Colonic mucosa (tissue), 4 donors: ENCODE measurements at regions not wholly inside any gene's neighbourhood (a gene's known extent, or its start where the extent isn't known, plus 50 kb on each side); places are given as distances from the start of the nearest gene placed in this dataset.
A peak's percentile ranks its signal among the peaks of the same experiment; 100 is the strongest.

Source experiments
- DNase-seq: peaks from one replicate; pipeline ENCODE4 v3.0.0-alpha.2; 2020
- H3K27ac ChIP-seq: fragments of 200-600 bp; one replicate; pipeline ENCODE4 v1.8.0; 2021
- H3K27me3 ChIP-seq: fragments of 200-600 bp; one replicate; pipeline ENCODE4 v1.8.0; 2021
- H3K36me3 ChIP-seq: fragments of 200-600 bp; one replicate; pipeline ENCODE4 v1.8.0; 2021
- H3K4me1 ChIP-seq: fragments of 200-600 bp; one replicate; pipeline ENCODE4 v1.8.0; 2021; ENCODE audit warnings: mild to moderate bottlenecking
- H3K4me3 ChIP-seq: fragments of 200-600 bp; one replicate; pipeline ENCODE4 v1.8.0; 2021
- H3K9ac ChIP-seq, 2 donors: one replicate each; pipeline ENCODE4 v1.7.0; 2013; ENCODE audit warnings: control low read depth in 2 of 2, low read depth in 2 of 2, low read length in 2 of 2
- H3K9me3 ChIP-seq: fragments of 200-600 bp; one replicate; pipeline ENCODE4 v1.8.0; 2021
- CTCF ChIP-seq: fragments of 200-600 bp; IDR thresholded peaks from one replicate; pipeline ENCODE4 v1.8.0; 2022; ENCODE audit warnings: antibody characterized with exemption, mild to moderate bottlenecking
- intact Hi-C: fragments of 100-400 bp; cut with DNase I; formaldehyde crosslinking; loops from one replicate; pipeline ENCODE4 v1.14.1; 2022
- donor health status: healthy.
- donor health status: DM: no; HTN: no; CAD: no.
- donor health status: DM: no; HTN: no; CAD: no.

GRCh38 chr21:35254006-35254764 lies 205.1 kb upstream of the RUNX1 start:
- Histone ChIP-seq H3K36me3 (no peaks in the 10 kb centered on the region), H3K27ac (no peak overlapping the region), H3K4me1 (peaks cover 5% of the 10 kb centered on the region), H3K9ac (no peak overlapping the region), H3K27me3 (no peaks in the 10 kb centered on the region), H3K9me3 (no peaks in the 10 kb centered on the region), H3K4me3 (no peak overlapping the region)
- intact Hi-C loops = no loop called here
- peak; percentile 46 for DNase-seq
- no peak for TF ChIP-seq CTCF

- Histone ChIP-seq H3K36me3 (no peaks in the 10 kb centered on the region), H3K9ac (no peak overlapping the region), H3K27me3 (no peaks in the 10 kb centered on the region), H3K27ac (no peak overlapping the region), H3K9me3 (no peaks in the 10 kb centered on the region), H3K4me3 (no peak overlapping the region), H3K4me1 (peaks cover 5% of the 10 kb centered on the region)
- DNase-seq = no peak
- TF ChIP-seq CTCF = no peak
- intact Hi-C loops = no loop called here
Observed at GRCh38 chr21:35252831-35253230, 203.7 kb upstream of the RUNX1 start.

GRCh38 chr21:35249636-35250035 lies 200.5 kb upstream of the RUNX1 start:
- H3K4me1 ChIP-seq = no peaks in the 10 kb centered on the region
- H3K27me3 ChIP-seq = no peaks in the 10 kb centered on the region
- no peak for TF ChIP-seq CTCF
- no peaks in the 10 kb centered on the region for H3K9me3 ChIP-seq
- H3K27ac ChIP-seq = no peak overlapping the region
- DNase-seq = no peak
- H3K36me3 ChIP-seq = no peaks in the 10 kb centered on the region
- H3K9ac ChIP-seq = no peak overlapping the region
- intact Hi-C loops = no loop called here
- H3K4me3 ChIP-seq = no peak overlapping the region

- Histone ChIP-seq H3K4me1 (no peaks in the 10 kb centered on the region), H3K27me3 (no peaks in the 10 kb centered on the region), H3K27ac (no peak overlapping the region), H3K9me3 (no peaks in the 10 kb centered on the region), H3K36me3 (no peaks in the 10 kb centered on the region), H3K9ac (no peak overlapping the region), H3K4me3 (no peak overlapping the region)
- intact Hi-C loops = no loop called here
- no peak for TF ChIP-seq CTCF
- DNase-seq = no peak
Observed at GRCh38 chr21:35245879-35246278, 196.8 kb upstream of the RUNX1 start.

DNA sequence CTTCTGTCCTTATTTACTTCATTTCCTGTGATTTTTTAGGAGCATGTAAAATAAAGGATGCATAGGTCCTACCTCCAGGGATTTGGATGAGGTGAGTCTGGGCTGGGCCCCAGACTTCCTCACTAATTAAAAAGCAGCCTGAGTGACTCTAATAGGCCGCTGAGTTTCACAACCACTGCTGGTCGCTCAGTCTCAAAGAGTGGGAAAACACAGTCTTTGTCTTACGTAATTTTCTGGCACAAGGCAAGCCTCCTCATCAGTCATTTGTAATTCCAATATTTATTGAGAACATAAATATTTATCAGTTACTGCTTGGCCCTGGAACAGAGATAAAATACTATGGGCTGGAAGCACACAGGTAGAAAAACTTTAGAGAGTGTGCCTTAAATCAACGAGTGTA lies 195.4 kb upstream of the RUNX1 start:
- no peak overlapping the region for H3K4me3 ChIP-seq
- no peaks in the 10 kb centered on the region for H3K9me3 ChIP-seq
- DNase-seq = no peak
- intact Hi-C loops = no loop called here
- no peaks in the 10 kb centered on the region for H3K4me1 ChIP-seq
- no peak for TF ChIP-seq CTCF
- no peak overlapping the region for H3K9ac ChIP-seq
- no peaks in the 10 kb centered on the region for H3K36me3 ChIP-seq
- no peaks in the 10 kb centered on the region for H3K27me3 ChIP-seq
- no peak overlapping the region for H3K27ac ChIP-seq
